ENCODE measurements at regions not wholly inside any gene's neighbourhood (a gene's known extent, or its start where the extent isn't known, plus 50 kb on each side); places are given as distances from the start of the nearest gene placed in this dataset.

DNA sequence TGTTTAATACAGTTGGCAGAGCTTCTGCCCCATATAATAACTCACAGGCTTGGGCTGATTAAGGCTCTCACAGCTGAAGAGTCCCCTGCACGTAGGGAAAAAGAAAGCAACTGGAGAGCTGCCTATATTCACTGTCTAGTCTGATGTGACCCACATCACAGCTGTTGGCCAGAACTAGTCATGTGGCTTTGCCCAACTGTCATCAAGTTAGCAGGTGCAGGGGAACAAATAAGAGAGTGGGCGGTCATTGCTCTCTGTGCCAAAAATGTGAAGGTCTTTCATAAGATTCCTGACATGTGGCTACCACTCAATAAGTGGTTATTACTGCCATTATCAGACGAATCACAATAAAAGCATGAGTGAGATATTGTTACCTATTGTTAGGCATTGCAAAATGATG lies 665.2 kb downstream of the DOK5 start:
- no peak overlapping the region for H4K8ac ChIP-seq (replicated peaks; ENCODE audit: insufficient read length, low read depth, low read length)
- H2BK15ac ChIP-seq (ENCODE audit: low read depth, low read length), result no peak overlapping the region
- H3K79me2 ChIP-seq (ENCODE audit: insufficient read depth, low read length), result no peaks in the 10 kb centered on the region
- no peak overlapping the region for H2BK120ac ChIP-seq (ENCODE audit: low read depth, low read length, poor library complexity, severe bottlenecking)
- no peak for DNase-seq
- no peaks in the 10 kb centered on the region for H3K9me3 Mint-ChIP-seq
- no peak overlapping the region for H2BK5ac ChIP-seq (ENCODE audit: insufficient read length, low read length)
- no peak overlapping the region for H3K27ac Mint-ChIP-seq
- H3K4me1 ChIP-seq (ENCODE audit: insufficient read depth, low read length), result no peaks in the 10 kb centered on the region
- no peak overlapping the region for H2AK5ac ChIP-seq (ENCODE audit: insufficient read length, low read length)
- H3K14ac ChIP-seq (ENCODE audit: insufficient read depth, low read length), result no peak overlapping the region
- H3T11ph ChIP-seq (ENCODE audit: low read length), result no peak overlapping the region
- no peaks in the 10 kb centered on the region; the same call in 1 of the 2 replicates for H3K27me3 Mint-ChIP-seq (ENCODE audit: low read depth)
- no CpG with 5 or more reads among the region's 3 CpGs for WGBS (ENCODE audit: extremely low coverage, insufficient read length, low lambda C conversion rate)
- H2AFZ ChIP-seq (ENCODE audit: low read length), result no peak overlapping the region
- H3K4ac ChIP-seq (ENCODE audit: low read depth, low read length), result no peak overlapping the region
- no peak overlapping the region for H3K4me2 ChIP-seq (ENCODE audit: insufficient read depth, insufficient read length, low read length)
- H4K91ac ChIP-seq (ENCODE audit: insufficient read length, low read depth, low read length), result no peak overlapping the region
- no peaks in the 10 kb centered on the region for H3K9me3 ChIP-seq (ENCODE audit: control insufficient read depth, low read depth, low read length)
- H3K9ac ChIP-seq (ENCODE audit: extremely low read depth, insufficient read length, low read length), result no peak overlapping the region
- no peaks in the 10 kb centered on the region for H3K79me1 ChIP-seq (ENCODE audit: insufficient read depth, low read depth, low read length, poor library complexity, severe bottlenecking)
- H4K20me1 ChIP-seq (ENCODE audit: control insufficient read depth, insufficient read depth, insufficient read length), result no peaks in the 10 kb centered on the region
- H3K27me3 ChIP-seq (ENCODE audit: insufficient read depth, low read length), result no peaks in the 10 kb centered on the region
- H3K23me2 ChIP-seq (ENCODE audit: insufficient read length, low read depth, low read length, poor library complexity, severe bottlenecking), result no peaks in the 10 kb centered on the region
- H4K5ac ChIP-seq (ENCODE audit: insufficient read length, low read depth, low read length), result no peak overlapping the region
- no peaks in the 10 kb centered on the region for H3K36me3 Mint-ChIP-seq (ENCODE audit: insufficient read depth in 1 of 3, low read depth in 3 of 3)
- H3K27ac ChIP-seq (ENCODE audit: insufficient read length, low read depth, low read length), result no peak overlapping the region
- H2BK20ac ChIP-seq (ENCODE audit: low read depth, low read length, poor library complexity, severe bottlenecking), result no peak overlapping the region
- no peak overlapping the region for H3K4me3 Mint-ChIP-seq
- no peak overlapping the region for H3K56ac ChIP-seq (ENCODE audit: insufficient read length, low read depth, low read length)
- H3K23ac ChIP-seq (ENCODE audit: insufficient read length, low read depth, low read length), result no peak overlapping the region
- no peak overlapping the region for H2BK12ac ChIP-seq (ENCODE audit: insufficient read length, low read depth, low read length)
- TF ChIP-seq, protein P1, sequence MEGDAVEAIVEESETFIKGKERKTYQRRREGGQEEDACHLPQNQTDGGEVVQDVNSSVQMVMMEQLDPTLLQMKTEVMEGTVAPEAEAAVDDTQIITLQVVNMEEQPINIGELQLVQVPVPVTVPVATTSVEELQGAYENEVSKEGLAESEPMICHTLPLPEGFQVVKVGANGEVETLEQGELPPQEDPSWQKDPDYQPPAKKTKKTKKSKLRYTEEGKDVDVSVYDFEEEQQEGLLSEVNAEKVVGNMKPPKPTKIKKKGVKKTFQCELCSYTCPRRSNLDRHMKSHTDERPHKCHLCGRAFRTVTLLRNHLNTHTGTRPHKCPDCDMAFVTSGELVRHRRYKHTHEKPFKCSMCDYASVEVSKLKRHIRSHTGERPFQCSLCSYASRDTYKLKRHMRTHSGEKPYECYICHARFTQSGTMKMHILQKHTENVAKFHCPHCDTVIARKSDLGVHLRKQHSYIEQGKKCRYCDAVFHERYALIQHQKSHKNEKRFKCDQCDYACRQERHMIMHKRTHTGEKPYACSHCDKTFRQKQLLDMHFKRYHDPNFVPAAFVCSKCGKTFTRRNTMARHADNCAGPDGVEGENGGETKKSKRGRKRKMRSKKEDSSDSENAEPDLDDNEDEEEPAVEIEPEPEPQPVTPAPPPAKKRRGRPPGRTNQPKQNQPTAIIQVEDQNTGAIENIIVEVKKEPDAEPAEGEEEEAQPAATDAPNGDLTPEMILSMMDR (conservative IDR thresholded peaks at IDR 0.05), result no peak
- H3K4me1 Mint-ChIP-seq, result no peaks in the 10 kb centered on the region
- H3K18ac ChIP-seq (ENCODE audit: insufficient read length, low read depth, low read length), result no peak overlapping the region

All from H9 (cell line).